ENCODE measurements at regions not wholly inside any gene's neighbourhood (a gene's known extent, or its start where the extent isn't known, plus 50 kb on each side); places are given as distances from the start of the nearest gene placed in this dataset.

DNA sequence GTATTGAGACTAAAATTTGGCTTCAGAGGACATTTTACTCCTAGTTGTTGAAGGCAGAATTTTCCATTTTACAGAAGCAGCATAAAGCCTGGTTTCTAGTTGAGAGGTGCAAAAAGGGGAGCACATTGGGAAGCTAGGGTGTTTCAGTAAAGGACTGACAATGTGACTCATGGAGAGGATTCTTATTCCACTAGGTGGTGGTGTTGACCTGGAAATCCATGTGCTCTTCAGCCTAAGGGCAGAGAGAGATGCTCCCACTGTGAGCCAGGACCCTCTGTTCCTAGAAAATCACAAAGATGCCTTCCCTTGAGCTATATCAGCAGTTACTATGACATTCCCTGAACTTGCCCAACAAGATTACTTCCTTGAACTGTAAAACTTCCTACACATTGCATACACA, 687.8 kb downstream of the IPMK start:
- TF ChIP-seq POLR2A (IDR thresholded peaks at IDR 0.05), result no peak
- TF ChIP-seq, protein P1, sequence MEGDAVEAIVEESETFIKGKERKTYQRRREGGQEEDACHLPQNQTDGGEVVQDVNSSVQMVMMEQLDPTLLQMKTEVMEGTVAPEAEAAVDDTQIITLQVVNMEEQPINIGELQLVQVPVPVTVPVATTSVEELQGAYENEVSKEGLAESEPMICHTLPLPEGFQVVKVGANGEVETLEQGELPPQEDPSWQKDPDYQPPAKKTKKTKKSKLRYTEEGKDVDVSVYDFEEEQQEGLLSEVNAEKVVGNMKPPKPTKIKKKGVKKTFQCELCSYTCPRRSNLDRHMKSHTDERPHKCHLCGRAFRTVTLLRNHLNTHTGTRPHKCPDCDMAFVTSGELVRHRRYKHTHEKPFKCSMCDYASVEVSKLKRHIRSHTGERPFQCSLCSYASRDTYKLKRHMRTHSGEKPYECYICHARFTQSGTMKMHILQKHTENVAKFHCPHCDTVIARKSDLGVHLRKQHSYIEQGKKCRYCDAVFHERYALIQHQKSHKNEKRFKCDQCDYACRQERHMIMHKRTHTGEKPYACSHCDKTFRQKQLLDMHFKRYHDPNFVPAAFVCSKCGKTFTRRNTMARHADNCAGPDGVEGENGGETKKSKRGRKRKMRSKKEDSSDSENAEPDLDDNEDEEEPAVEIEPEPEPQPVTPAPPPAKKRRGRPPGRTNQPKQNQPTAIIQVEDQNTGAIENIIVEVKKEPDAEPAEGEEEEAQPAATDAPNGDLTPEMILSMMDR (IDR thresholded peaks at IDR 0.05), result peak in 1 of 4 experiments; percentile 15
- TF ChIP-seq POLR2AphosphoS5 (IDR thresholded peaks at IDR 0.05), result no peak
- TF ChIP-seq EP300 (IDR thresholded peaks at IDR 0.05), result no peak

All from sigmoid colon (tissue), 4 donors.